GM19025 (cell line): ENCODE measurements at regions not wholly inside any gene's neighbourhood (a gene's known extent, or its start where the extent isn't known, plus 50 kb on each side); places are given as distances from the start of the nearest gene placed in this dataset.

Source experiments
- ATAC-seq: cut with Tn5 transposase; IDR thresholded peaks from one replicate; pipeline ENCODE4 v1.9.1; 2021; ENCODE audit warnings: mild to moderate bottlenecking, low read depth, moderate library complexity; ENCODE audit not compliant: unreplicated experiment

DNA sequence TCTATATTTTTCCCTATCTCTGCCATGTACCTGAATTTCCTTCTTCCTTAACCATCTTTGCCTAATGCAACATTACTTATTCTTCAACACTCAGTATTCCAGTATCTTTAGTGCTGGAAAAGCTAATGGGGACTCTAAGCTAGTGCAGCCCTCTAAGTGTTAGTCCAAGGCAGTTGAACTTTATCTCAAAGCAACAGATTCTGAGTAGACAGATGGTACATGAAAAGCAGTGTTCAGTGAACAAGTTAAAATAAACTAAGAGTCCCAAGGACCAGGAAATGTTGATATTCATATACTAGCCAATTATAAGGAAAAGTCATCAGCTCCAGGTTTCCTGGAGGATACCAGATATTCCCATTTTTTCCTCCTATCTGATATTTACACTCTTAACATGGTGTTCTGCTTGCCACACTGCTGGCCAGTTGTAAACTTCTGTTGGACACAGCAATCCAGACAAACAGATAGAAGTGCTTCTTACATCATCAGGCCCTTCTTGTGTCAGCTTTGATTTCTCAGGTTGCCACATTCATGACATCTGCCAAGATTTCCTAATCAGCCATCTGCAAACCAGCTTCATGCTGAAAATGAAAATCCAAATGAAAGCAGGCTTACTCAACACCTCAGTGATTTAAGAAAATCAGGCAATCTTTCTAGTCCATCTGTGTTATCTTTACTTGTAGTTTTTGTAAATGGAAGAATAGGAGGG is 255.9 kb upstream of the POU2AF2 start:
- no peak for ATAC-seq

DNA sequence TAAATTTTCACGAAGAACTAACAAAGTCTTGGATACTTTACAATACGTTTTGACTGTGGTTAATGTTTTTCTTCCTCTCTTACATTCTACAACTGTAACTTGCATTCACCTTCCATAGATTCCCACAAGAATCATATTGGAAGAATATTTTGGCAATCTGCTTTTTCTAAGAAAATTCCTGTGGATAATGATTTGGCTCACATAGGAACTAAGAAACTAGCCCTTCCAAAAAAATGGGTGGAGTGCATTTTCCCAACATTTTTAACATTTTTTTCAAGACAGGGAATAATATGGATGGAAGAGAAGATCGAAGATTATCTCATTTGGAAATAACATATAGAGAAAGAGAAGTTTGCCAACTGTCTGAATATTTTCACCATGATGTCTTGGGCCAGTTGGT is 256.9 kb upstream of the POU2AF2 start:
- no peak for ATAC-seq

DNA sequence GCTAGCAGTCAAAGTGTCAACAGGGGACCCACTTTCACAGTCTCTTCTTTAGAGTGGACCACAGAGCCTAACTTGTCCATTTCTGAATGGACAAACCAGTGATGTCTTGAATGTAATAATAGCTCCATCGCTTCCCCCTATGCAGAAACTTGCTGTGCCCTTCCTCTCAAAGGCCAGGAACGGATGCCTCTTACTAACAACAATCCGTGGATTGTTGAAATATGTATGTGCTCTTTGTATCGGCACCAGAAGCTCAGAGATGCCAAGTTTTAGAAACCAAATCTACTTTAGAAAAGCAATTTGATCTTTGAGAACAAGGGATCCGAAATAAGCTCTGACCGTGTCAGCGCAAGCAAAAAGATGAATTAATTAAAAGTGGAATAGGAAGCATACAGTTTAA is 259.5 kb upstream of the POU2AF2 start:
- ATAC-seq = no peak

DNA sequence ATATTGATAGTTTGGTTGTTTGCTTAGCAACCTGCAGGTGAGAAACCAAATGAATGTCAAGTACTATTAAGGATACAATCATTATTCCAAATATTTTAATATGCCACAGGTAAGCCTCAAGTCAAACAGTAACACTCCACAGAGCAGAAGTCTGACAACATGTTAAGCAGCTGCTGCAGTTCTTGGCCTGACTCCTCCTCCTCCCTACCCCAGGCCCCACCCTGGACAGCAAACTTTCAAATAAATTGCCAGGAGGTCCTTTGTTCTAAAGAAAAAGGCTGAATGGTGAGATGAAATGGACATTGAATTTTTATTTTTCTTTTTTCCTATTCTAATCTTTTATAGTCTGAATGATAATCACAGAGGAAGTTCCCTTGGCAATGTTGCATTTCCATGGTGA is 260.0 kb upstream of the POU2AF2 start:
- ATAC-seq = no peak

DNA sequence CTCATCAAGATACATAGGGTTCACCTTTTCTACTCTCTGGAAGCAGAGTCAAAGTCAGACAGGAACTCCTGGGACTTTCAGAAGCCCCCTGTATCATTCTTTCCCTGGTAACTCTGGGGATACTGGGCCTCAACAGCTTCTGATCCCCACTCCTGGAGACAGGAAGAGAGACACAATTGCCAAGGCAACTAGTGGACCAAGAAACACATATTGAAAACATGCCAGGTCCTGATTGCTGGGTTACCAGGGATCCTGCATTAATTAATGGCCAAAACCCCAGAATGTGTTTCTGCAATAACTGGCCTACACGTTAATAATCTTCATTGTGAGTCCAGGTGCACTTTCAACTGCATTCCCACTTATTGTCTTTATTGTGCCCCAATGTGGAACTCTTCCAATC is 260.8 kb upstream of the POU2AF2 start:
- no peak for ATAC-seq

DNA sequence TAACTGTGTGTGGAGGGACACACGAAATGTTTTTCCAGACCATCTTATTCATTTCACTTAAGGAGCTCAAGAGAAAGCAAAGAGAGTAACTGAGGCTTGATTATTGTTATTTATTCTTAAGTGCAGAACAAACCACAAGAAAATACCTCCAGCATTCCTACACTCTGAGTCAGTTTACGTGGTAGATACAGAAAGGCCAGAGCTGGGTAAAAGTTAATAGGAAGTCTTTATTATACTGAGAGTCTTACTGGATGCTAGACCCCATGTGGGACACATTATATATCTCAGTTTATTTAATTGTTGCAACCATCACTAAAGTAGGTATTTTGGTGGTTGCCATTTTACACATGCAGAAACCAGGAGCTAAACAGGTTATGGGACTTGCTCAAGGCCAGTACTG is 261.4 kb upstream of the POU2AF2 start:
- no peak for ATAC-seq

DNA sequence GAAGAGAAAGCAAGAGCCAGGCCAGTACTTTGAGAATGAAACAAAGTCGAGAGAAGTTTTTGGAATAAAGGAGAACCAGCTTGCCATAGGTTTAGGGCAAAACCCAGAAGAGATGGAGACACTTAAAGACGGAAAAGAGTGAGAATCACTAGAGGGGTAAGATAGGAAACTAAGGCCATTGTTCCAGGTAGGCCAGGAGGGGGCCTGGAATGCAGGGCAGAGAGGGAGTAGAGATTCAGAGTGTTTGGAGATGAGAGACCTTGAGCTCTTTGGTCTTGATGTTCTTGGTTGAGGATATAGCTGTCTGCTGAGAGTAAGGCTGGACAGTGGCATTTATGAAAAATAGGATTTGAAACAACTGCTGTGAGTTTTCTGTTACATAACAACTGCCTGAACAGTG is 263.3 kb upstream of the POU2AF2 start:
- ATAC-seq = no peak

DNA sequence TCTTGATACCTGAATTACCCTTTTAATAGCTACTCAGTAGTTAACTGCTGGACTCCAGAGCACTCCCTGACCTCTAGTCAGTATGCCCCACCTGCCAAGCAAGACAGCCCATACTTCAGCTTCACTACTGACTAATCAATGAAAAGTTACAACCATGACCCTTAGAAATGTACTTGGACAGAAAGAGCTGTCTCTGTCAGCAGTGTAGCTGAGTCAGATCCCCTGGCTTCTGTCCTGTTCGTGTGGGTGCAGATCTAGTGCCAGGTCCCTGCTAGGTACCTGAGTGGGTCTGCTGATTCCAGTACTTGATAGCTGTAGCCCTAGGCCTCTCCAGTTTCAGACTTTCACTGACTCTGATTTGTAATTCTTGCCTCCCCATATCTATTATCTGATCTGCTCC is 265.8 kb upstream of the POU2AF2 start:
- ATAC-seq = no peak

DNA sequence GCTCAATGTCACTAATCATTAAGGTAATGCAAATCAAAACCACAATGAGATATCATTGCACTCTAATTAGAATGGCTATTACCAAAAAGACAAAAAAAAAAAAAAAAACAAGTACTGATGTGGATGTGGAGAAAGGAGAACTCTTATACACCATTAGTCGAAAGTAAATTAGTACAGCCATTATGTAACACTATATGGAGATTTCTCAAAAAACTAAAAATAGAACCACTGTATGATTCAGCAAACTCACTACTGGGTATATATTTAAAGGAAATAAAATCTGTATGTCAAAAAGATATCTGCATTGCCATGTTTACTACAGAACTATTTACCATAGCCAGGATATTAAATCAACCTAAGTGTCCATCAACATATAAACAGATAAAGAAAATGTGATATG is 265.4 kb upstream of the ARHGAP20 start:
- ATAC-seq = no peak

DNA sequence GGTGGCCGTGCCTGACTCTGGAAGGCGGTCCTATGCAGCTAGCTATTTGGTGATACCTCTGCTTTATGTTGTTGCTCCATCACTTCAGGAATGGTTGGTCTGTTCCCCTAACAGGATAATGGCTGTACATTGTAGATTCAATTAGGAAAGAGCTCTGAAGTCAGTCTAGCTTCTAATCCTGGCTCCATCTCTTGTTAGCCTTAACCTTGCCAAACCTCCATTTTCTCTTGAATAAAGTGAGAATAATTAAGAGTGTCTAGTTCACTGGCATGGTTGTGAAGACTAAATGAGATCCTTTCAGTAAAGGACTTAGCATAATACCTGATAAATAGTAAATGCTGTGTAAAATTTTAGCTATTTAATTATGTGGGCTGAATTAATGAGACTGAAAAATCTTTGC is 262.5 kb upstream of the ARHGAP20 start:
- no peak for ATAC-seq

DNA sequence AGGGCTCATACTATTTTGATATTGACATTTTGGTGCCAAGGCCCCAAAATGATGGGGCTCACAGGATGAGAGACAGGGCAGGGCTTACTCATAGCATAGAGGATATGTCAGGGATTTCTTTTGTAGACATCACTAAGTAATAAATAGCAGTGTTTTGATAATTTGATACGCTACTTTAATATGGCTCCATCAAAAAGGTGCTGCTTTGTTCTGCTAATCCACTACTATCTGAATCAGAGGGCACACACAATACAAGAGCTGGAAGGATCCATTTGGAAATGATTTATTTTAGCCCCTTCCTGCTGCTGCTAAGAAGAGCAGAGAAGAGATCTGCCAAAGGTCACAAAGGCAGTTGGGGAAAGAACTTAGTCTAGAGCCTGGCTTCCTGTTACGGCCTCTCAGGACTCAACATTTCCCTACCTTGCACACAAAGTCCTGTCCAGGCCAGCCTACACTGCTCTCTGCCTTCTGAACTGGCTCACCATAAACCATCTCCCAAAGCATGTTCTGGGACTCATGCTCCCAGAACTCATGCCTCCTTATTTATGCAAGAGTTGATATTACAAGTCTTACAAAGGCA is 261.3 kb upstream of the ARHGAP20 start:
- no peak for ATAC-seq

DNA sequence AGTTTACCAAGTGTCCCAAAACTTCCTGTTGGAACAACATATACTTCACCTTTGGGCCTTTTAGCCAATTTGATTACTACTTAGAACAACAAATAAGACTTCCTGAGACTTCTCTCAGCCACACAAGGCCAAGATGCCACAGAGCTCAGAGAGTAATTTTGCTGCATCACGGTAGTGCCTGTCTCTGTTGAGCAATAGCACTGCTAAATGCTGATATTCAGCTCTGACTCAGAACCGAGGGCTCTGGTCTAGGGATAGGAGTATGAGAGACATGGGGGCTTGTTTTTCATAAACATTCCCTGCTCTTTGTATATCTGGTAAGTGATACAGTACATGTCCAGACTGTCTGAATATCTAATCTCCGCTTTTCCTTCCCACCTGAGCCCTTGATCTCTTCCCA is 260.4 kb upstream of the ARHGAP20 start:
- ATAC-seq = no peak

DNA sequence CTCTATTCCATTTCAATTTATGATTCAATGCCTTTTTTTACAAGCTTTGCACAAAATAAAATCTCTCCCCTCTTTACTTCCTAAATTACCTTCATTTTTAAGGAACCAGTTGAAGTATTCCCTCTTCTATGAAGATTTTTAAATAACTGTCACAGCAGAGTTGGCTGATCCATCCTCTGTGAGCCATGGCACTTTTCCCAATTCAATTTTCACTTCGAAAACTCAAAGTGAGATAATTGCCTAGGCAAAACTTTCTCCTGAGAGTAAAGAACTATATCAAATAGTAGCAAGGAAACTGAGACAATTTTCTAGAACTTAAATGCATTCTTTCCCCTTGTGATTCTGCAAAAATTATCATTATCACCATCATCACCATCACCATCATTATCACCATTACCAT is 259.9 kb upstream of the ARHGAP20 start:
- ATAC-seq = no peak

DNA sequence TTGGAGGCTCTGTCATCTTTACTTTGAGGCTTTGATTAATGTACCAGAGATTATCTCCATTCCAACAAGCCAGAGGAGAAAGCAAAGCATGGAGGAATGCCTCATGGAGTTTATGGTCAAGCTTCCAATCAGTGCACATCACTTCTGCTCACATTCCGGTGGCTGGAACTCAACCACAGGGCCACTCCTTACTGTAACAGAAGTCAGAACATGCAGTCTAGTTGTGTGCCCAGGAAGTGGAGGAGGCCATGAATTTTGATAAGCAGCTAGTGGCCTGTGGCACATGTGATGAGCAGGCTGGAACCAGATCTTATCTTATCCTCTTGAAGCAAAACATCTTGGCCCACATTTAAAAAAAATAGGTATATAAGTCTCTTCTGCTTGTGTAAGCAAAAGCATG is 258.9 kb upstream of the ARHGAP20 start:
- no peak for ATAC-seq

DNA sequence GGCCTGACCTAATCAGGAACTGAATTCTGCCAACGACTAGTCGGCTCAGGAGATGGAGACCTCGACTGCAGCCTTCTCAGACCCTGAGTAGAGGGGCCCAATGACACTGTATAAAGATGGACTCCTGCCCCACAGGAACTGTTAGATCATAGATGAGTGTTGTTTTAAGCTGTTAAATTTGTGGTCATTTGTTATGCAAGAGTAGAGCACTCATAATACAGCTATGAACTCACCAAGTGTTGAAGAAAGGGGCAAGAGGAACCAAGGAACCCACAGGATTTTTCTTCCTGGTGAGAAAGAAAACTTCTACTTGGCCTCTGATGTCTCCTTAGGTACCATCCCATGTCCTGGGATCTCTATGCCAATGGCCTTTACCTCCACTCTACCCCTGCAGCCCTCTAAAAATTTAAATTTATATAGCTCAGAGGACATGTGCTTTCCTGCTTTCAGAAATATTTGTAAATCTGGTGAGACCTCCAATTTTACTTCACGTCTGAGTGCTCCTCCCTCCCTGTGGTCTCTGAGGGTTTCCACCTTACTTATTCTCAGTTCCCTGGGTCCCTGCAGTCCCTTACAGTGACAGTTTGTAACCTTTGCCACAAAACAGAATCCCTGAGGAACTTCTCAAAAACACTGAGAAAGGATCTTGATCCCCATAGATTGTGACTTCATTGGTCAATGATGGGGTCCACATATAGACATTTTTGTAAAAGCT is 256.3 kb upstream of the ARHGAP20 start:
- ATAC-seq = no peak

DNA sequence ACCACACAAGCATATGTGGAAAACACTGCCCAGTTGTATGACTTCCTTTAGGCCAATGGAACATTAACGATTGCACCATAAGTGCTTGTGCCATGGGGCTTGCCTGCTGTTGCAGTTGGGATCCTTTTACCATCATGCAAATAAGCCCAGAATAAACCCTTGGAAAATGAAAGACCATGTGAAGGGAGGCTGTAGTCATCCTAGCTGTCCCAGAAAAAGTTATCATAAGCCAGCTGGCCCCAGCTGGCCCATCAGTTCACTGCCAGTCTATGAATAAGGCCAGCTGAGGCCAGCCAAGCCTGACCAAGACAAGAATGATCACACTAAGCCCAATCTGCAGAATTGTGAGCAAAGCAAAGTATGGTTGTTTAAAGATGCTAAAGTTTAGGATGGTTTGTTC is 253.9 kb upstream of the ARHGAP20 start:
- ATAC-seq = no peak

DNA sequence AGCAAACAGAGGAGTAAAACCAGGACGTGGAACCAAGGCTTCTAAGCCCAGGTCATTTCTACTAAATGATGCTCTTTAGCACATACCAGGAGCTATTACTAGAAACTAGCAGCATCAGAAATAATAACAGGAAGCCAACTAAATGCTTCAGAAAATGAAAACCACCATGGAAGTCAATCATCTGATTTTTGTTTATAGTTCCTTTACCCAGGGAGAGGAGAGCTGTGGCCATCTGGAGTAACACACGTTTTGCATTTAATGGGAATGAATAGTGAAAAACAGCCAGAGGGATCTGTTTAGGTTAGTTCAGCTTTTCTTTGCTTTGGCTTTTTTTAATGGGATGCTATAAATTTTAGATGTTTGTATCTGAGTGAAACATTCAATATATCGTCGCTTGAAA is 250.7 kb upstream of the ARHGAP20 start:
- ATAC-seq = no peak

DNA sequence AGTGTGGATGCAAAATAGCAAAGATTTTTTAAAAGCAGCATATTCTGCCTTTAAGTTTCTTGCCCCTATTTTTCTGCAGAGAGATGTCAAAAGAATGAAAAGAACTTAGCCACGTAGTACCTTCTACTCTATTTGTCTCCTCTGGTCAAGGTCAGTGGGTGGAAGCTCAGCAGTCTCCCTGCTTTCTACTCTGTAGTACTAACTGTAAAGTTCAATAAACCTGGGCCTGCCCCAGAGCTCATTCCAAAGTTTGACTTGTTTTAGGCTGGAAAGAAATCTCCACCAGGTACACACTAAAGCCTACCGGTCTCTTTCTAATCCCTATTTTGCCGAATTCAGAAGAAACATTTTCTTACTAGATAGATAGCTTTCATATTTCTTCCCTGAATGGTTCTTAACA is 247.9 kb upstream of the ARHGAP20 start:
- no peak for ATAC-seq

DNA sequence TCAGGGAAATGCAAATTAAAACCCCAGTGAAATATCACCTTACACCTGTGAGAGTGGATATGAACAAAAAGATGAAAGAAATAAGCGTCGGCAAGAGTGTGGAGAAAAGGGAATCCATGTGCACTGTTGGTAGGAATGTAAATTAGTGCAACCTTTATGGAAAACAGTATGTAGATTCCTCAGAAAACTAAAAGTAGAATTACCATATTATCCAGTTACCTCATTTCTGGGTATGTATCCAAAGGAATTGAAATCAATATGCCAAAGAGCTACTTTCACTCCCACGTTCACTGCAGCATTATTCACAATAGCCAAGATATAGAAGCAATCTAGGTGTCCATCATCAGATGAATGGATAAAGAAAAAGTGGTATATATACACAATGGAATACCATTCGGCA is 246.0 kb upstream of the ARHGAP20 start:
- ATAC-seq = no peak

DNA sequence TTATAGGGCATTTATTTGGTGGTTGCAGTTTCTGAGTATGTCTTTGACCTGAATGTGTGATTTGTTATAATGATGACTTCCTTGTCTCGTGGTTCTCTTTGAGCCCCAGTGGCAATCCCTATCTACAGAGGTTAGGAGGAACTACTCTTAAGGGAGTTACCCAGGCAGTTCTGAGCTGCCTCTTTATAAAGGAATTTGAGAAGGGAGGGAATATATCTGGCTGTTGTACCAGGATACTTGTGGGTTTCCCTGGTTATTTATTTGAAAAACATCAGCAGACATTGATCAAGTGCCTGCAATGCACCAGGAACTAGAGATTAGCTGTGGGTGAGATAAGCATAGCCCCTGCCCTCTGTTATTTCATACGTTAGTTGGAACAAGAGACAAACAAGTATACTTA is 243.5 kb upstream of the ARHGAP20 start:
- no peak for ATAC-seq

DNA sequence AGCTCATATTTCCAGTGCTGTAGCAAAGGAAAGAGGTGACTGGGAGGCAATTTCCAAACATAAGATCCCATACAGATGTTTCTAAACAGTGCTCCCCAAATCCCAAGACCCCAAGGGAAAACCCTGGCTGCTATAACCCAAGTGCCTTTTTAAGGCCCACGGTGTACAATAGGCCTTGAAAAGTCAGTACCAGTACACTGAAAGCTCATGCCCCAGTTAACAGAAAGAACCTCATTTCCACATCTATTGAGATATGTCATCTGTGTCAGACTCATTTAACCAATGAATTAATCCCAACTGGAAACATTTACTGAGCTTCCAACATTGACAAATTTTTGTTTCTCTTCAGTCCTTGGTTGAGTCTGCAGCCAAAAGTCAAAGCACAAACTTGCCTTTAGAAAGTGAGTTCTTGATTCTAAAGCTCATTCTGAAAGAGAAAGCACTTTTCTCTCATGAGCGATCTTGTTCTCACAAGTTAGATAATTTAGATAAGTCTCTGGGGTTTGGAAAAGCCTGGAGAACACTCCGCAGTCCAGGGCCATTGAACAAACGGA is 239.8 kb upstream of the ARHGAP20 start:
- no peak for ATAC-seq
